K562 (cell line): ENCODE measurements at regions not wholly inside any gene's neighbourhood (a gene's known extent, or its start where the extent isn't known, plus 50 kb on each side); places are given as distances from the start of the nearest gene placed in this dataset.

ENCODE experiments used
- CHD7 ChIP-seq: fragments of 200-600 bp; sonication (generic); IDR thresholded peaks from one replicate; pipeline ENCODE4 v1.6.1; 2012; ENCODE audit warnings: mild to moderate bottlenecking, low read depth, low read length, inconsistent platforms
- DPF2 ChIP-seq: fragments of 450-650 bp; IDR thresholded peaks from 2 replicates; pipeline ENCODE4 v1.6.1; 2016
- FOS ChIP-seq: IDR thresholded peaks from 3 replicates; pipeline ENCODE4 v1.6.1; 2011; ENCODE audit not compliant: insufficient read length; ENCODE audit errors: extremely low read depth
- U2AF1 ChIP-seq: fragments of 200-400 bp; formaldehyde crosslinking; optimal IDR thresholded peaks from 2 replicates; pipeline ENCODE3; 2017; ENCODE audit warnings: mild to moderate bottlenecking, low read depth, low read length, moderate library complexity
- ZNF124 ChIP-seq: sonication (generic); formaldehyde crosslinking; IDR thresholded peaks from 2 replicates; pipeline ENCODE4 v1.8.1; 2022; ENCODE audit warnings: missing genetic modification reagents
- TF ChIP-seq, protein P1 (sequence below): fragments of 250-450 bp; sonication (Bioruptor Pico); IDR thresholded peaks from 2 replicates; pipeline ENCODE4 v1.5.0; 2020; ENCODE audit warnings: mild to moderate bottlenecking
- TF ChIP-seq, protein P2 (sequence below): fragments of 450-650 bp; formaldehyde crosslinking; IDR thresholded peaks from 2 replicates; pipeline ENCODE4 v1.4.0; 2020; ENCODE audit warnings: mild to moderate bottlenecking

DNA sequence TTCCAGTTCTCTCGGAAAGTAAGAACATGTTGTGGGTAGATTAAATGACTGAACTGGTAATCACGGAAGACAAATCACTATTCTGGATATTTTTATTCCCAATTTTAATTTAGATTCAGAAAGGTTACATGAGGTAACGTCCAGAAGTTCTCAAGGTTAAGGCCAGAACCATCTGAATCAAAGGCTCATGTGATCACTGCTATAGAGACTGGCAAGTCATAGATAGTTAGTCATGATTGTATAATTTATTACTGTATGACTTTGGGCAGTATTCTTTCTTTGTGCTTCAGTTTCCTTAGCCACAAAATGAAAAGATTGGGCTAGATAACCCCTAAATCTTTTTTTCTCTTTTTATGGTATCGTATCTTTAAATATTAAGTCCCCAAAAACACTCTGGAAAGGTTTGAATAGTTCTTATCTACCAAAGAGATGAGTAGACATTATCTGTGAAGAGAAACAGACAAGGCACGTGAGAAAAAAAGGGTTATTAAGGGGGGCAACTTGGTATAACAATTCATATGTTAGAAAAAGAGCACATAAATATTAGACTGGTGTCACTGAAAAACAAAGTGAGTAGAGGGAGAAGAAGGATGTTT lies 241.0 kb downstream of the PTPRC start (continued):
- TF ChIP-seq CHD7 (no peak), U2AF1 (no peak), FOS (no peak), ZNF124 (no peak), DPF2 (no peak)
- TF ChIP-seq, protein P1, sequence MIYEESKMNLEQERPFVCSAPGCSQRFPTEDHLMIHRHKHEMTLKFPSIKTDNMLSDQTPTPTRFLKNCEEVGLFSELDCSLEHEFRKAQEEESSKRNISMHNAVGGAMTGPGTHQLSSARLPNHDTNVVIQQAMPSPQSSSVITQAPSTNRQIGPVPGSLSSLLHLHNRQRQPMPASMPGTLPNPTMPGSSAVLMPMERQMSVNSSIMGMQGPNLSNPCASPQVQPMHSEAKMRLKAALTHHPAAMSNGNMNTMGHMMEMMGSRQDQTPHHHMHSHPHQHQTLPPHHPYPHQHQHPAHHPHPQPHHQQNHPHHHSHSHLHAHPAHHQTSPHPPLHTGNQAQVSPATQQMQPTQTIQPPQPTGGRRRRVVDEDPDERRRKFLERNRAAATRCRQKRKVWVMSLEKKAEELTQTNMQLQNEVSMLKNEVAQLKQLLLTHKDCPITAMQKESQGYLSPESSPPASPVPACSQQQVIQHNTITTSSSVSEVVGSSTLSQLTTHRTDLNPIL (CRISPR knock-in tag), result no peak
- TF ChIP-seq, protein P2, sequence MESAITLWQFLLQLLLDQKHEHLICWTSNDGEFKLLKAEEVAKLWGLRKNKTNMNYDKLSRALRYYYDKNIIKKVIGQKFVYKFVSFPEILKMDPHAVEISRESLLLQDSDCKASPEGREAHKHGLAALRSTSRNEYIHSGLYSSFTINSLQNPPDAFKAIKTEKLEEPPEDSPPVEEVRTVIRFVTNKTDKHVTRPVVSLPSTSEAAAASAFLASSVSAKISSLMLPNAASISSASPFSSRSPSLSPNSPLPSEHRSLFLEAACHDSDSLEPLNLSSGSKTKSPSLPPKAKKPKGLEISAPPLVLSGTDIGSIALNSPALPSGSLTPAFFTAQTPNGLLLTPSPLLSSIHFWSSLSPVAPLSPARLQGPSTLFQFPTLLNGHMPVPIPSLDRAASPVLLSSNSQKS (CRISPR knock-in tag), result no peak
